Natural killer cell (primary cell): ENCODE measurements at regions not wholly inside any gene's neighbourhood (a gene's known extent, or its start where the extent isn't known, plus 50 kb on each side); places are given as distances from the start of the nearest gene placed in this dataset.

ENCODE experiments used
- ATAC-seq, 3 donors: fragments of 150-1000 bp in 2 of 3; fragments of 200-7000 bp in 1 of 3; cut with Tn5 transposase; 1 replicate in 1 of 3; 2 replicates in 2 of 3; pipeline ENCODE4 v1.10.0; 2021; ENCODE audit warnings: mild to moderate bottlenecking in 2 of 3, moderate library complexity in 2 of 3
- DNase-seq, 2 donors: peaks; one replicate each; pipeline versions ENCODE4 v3.0.0 to v3.0.0-alpha.2; 2013 to 2021; ENCODE audit warnings: mixed read lengths in 1 of 2
- H3K27ac ChIP-seq: one replicate; pipeline ENCODE4 v1.5.1; 2013; ENCODE audit warnings: mild to moderate bottlenecking, low read length
- H3K27me3 ChIP-seq: one replicate; pipeline ENCODE4 v1.6.1; 2013; ENCODE audit warnings: low read length; ENCODE audit not compliant: control insufficient read depth, insufficient read depth
- H3K36me3 ChIP-seq: one replicate; pipeline ENCODE4 v1.6.1; 2013; ENCODE audit warnings: low read length; ENCODE audit not compliant: control insufficient read depth, insufficient read depth
- H3K4me1 ChIP-seq: one replicate; pipeline ENCODE4 v1.6.1; 2013; ENCODE audit warnings: low read length; ENCODE audit not compliant: control insufficient read depth, insufficient read depth
- H3K4me3 ChIP-seq: one replicate; pipeline ENCODE4 v1.5.1; 2013; ENCODE audit warnings: low read length
- H3K9me3 ChIP-seq: one replicate; pipeline ENCODE4 v1.6.1; 2013; ENCODE audit warnings: low read length; ENCODE audit not compliant: control insufficient read depth, insufficient read depth
- H3K27ac Mint-ChIP-seq, 2 donors: one replicate each; pipeline ENCODE4 v1.8.0; 2022; ENCODE audit warnings: mild to moderate bottlenecking in 2 of 2, mixed read lengths in 2 of 2, moderate library complexity in 1 of 2
- H3K27me3 Mint-ChIP-seq, 2 donors: one replicate each; pipeline ENCODE4 v1.8.0; 2022; ENCODE audit warnings: low read depth in 2 of 2, mixed read lengths in 2 of 2
- H3K36me3 Mint-ChIP-seq: one replicate; pipeline ENCODE4 v1.8.0; 2022; ENCODE audit warnings: mixed read lengths
- H3K4me1 Mint-ChIP-seq, 2 donors: one replicate each; pipeline ENCODE4 v1.8.0; 2022; ENCODE audit warnings: mixed read lengths in 2 of 2
- H3K4me3 Mint-ChIP-seq: one replicate; pipeline ENCODE4 v1.8.0; 2022; ENCODE audit warnings: mild to moderate bottlenecking, moderate library complexity, mixed read lengths
- H3K9me3 Mint-ChIP-seq, 2 donors: one replicate each; pipeline ENCODE4 v1.8.0; 2022; ENCODE audit warnings: mixed read lengths in 2 of 2
- WGBS: methylation state at CpG from one replicate; pipeline ENCODE4 v1.1.7; 2013; ENCODE audit warnings: missing lambda C conversion rate; ENCODE audit not compliant: insufficient coverage; 5-methylcytosine and 5-hydroxymethylcytosine counted together
- intact Hi-C: fragments of 100-400 bp; cut with micrococcal nuclease; formaldehyde crosslinking; loops from one replicate; pipeline ENCODE4 v1.14.2; 2022
- TF ChIP-seq, protein P1 (sequence below): fragments of 200-600 bp; IDR thresholded peaks from one replicate; pipeline ENCODE4 v1.8.0; 2022; ENCODE audit warnings: antibody characterized with exemption

GRCh38 chr4:66926687-66927086, 618.6 kb downstream of the CENPC start:
- DNase-seq (no peak), ATAC-seq (no peak)
- 100% methylated on average over 1 of the region's 3 CpGs for WGBS
- H3K9me3 ChIP-seq = peaks cover 3% of the 10 kb centered on the region
- H3K27me3 ChIP-seq = no peaks in the 10 kb centered on the region
- TF ChIP-seq, protein P1, sequence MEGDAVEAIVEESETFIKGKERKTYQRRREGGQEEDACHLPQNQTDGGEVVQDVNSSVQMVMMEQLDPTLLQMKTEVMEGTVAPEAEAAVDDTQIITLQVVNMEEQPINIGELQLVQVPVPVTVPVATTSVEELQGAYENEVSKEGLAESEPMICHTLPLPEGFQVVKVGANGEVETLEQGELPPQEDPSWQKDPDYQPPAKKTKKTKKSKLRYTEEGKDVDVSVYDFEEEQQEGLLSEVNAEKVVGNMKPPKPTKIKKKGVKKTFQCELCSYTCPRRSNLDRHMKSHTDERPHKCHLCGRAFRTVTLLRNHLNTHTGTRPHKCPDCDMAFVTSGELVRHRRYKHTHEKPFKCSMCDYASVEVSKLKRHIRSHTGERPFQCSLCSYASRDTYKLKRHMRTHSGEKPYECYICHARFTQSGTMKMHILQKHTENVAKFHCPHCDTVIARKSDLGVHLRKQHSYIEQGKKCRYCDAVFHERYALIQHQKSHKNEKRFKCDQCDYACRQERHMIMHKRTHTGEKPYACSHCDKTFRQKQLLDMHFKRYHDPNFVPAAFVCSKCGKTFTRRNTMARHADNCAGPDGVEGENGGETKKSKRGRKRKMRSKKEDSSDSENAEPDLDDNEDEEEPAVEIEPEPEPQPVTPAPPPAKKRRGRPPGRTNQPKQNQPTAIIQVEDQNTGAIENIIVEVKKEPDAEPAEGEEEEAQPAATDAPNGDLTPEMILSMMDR = no peak
- H3K36me3 ChIP-seq = no peaks in the 10 kb centered on the region
- H3K4me3 Mint-ChIP-seq = no peak overlapping the region
- no peaks in the 10 kb centered on the region for H3K4me1 Mint-ChIP-seq
- H3K27me3 Mint-ChIP-seq = no peaks in the 10 kb centered on the region
- H3K27ac ChIP-seq = no peak overlapping the region
- no peak overlapping the region for H3K27ac Mint-ChIP-seq
- H3K4me1 ChIP-seq = no peaks in the 10 kb centered on the region
- H3K36me3 Mint-ChIP-seq = peaks cover 10% of the 10 kb centered on the region
- no peak overlapping the region for H3K4me3 ChIP-seq
- peaks cover 7 to 17% of the 10 kb centered on the region in 2 donors for H3K9me3 Mint-ChIP-seq
- intact Hi-C loops = no loop called here

GRCh38 chr4:66923081-66923865, 622.0 kb downstream of the CENPC start:
- H3K36me3 ChIP-seq = no peaks in the 10 kb centered on the region
- H3K27me3 ChIP-seq = no peaks in the 10 kb centered on the region
- no peaks in the 10 kb centered on the region for H3K4me1 ChIP-seq
- Mint-ChIP-seq H3K27ac (no peak overlapping the region), H3K27me3 (no peaks in the 10 kb centered on the region), H3K4me3 (no peak overlapping the region), H3K36me3 (peaks cover 10% of the 10 kb centered on the region), H3K9me3 (peaks cover 10 to 21% of the 10 kb centered on the region in 2 donors), H3K4me1 (no peaks in the 10 kb centered on the region)
- no peak overlapping the region for H3K4me3 ChIP-seq
- no peak for DNase-seq
- H3K9me3 ChIP-seq = peaks cover 11% of the 10 kb centered on the region
- TF ChIP-seq, protein P1 = no peak
- intact Hi-C loops = no loop called here
- no peak for ATAC-seq
- no peak overlapping the region for H3K27ac ChIP-seq

DNA sequence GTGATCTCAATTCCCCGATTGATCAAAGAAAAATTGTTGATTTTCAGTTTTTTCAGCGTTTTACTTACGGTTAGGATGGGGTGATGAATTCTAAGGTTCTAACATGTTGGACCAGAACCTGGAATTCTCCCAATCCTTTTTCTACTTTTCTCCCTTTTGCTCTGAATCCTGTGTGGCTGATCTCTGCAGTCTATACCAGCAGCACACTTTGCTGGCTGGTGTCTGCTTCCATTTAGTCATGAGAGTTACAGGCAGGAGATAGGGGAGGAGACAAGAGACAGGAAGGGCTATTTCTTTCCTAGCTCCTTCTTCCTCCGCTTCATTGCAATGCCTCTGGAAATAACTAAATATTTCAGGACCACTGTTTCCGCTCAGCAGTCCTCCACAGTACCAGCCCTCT, 623.9 kb downstream of the CENPC start:
- no peaks in the 10 kb centered on the region for H3K27me3 ChIP-seq
- ATAC-seq (no peak), DNase-seq (no peak)
- Mint-ChIP-seq H3K4me1 (no peaks in the 10 kb centered on the region), H3K27me3 (no peaks in the 10 kb centered on the region), H3K27ac (no peak overlapping the region), H3K4me3 (no peak overlapping the region), H3K9me3 (peaks cover 13 to 20% of the 10 kb centered on the region in 2 donors), H3K36me3 (peaks cover 10% of the 10 kb centered on the region)
- no peaks in the 10 kb centered on the region for H3K4me1 ChIP-seq
- H3K4me3 ChIP-seq = no peak overlapping the region
- 88% methylated on average over 4 of the region's 5 CpGs for WGBS
- intact Hi-C loops = no loop called here
- no peaks in the 10 kb centered on the region for H3K36me3 ChIP-seq
- peaks cover 11% of the 10 kb centered on the region for H3K9me3 ChIP-seq
- no peak overlapping the region for H3K27ac ChIP-seq
- TF ChIP-seq, protein P1 = no peak

DNA sequence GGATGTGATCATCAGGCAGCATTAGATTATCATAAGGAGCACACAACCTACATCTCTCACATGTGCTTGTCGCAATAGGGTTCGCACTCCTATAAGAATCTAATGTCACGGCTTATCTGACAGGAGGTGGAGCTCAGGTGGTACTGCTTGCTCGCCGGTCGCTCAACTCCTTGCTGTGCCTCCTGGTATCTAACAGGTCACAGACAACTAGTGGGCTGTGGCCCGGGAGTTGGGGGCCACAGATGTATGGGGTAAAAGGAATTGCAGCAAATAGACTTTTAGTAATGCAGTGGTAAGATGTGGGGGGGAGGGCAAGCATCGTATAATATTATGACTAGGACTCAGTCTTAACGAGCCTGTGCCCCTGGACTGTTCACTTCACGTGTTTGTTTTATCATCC, 624.8 kb downstream of the CENPC start:
- DNase-seq (no peak), ATAC-seq (no peak)
- Histone ChIP-seq H3K4me3 (no peak overlapping the region), H3K27me3 (no peaks in the 10 kb centered on the region), H3K4me1 (no peaks in the 10 kb centered on the region), H3K27ac (no peak overlapping the region), H3K36me3 (no peaks in the 10 kb centered on the region), H3K9me3 (peaks cover 8% of the 10 kb centered on the region)
- TF ChIP-seq, protein P1 = no peak
- WGBS = 91% methylated on average over 8 of the region's 10 CpGs
- intact Hi-C loops = no loop called here
- Mint-ChIP-seq H3K27ac (no peak overlapping the region), H3K27me3 (no peaks in the 10 kb centered on the region), H3K9me3 (peaks cover 14 to 22% of the 10 kb centered on the region in 2 donors), H3K36me3 (peaks cover 10% of the 10 kb centered on the region), H3K4me3 (no peak overlapping the region), H3K4me1 (no peaks in the 10 kb centered on the region)
